ENCODE measurements at regions not wholly inside any gene's neighbourhood (a gene's known extent, or its start where the extent isn't known, plus 50 kb on each side); places are given as distances from the start of the nearest gene placed in this dataset.

- no peak for DNase-seq (ENCODE audit: low read depth in 1 of 2, low spot score in 1 of 2)
Observed at GRCh38 chr16:50425044-50425443, 56.3 kb upstream of the BRD7 start.

- no peak for DNase-seq (ENCODE audit: low read depth in 1 of 2, low spot score in 1 of 2)
Observed at GRCh38 chr16:50422926-50423325, 54.1 kb upstream of the BRD7 start.

- DNase-seq (ENCODE audit: low read depth in 1 of 2, low spot score in 1 of 2): no peak
Observed at GRCh38 chr16:50419116-50419515, 50.3 kb upstream of the BRD7 start.

Data from activated CD4-positive, alpha-beta T cell treated with anti-CD3 and anti-CD28 coated beads, Interleukin-2, amount 50 U/mL, for 24 hours (primary cell).